ENCODE measurements at regions not wholly inside any gene's neighbourhood (a gene's known extent, or its start where the extent isn't known, plus 50 kb on each side); places are given as distances from the start of the nearest gene placed in this dataset.

- DNase-seq (ENCODE audit: low read depth, low spot score): peak; percentile 91
These were observed 125.3 kb downstream of the TSHZ3 start for GRCh38 chr19:31223740-31224534.

GRCh38 chr19:31220540-31220939 is 128.7 kb downstream of the TSHZ3 start:
- H3K4me3 ChIP-seq (ENCODE audit: low read depth, low read length): no peak overlapping the region
- no peak for TF ChIP-seq CTCF (IDR thresholded peaks at IDR 0.05; ENCODE audit: low read depth, low read length)
- in situ Hi-C loops (cut with HindIII; ENCODE audit: low sequenced_read_pairs): no loop called here
- no peak for DNase-seq (ENCODE audit: low read depth, low spot score)

More at GRCh38 chr19:31223740-31224534, 125.3 kb downstream of the TSHZ3 start:
- H3K4me3 ChIP-seq (ENCODE audit: low read depth, low read length): no peak overlapping the region
- in situ Hi-C loops (cut with HindIII; ENCODE audit: low sequenced_read_pairs): no loop called here
- no peak for TF ChIP-seq CTCF (IDR thresholded peaks at IDR 0.05; ENCODE audit: low read depth, low read length)

GRCh38 chr19:31214997-31215396 is 134.2 kb downstream of the TSHZ3 start:
- TF ChIP-seq CTCF (IDR thresholded peaks at IDR 0.05; ENCODE audit: low read depth, low read length): no peak
- H3K4me3 ChIP-seq (ENCODE audit: low read depth, low read length): no peak overlapping the region
- peak; percentile 36 for DNase-seq (ENCODE audit: low read depth, low spot score)
- in situ Hi-C loops (cut with HindIII; ENCODE audit: low sequenced_read_pairs): no loop called here

- in situ Hi-C loops (cut with HindIII; ENCODE audit: low sequenced_read_pairs): no loop called here
- no peak for TF ChIP-seq CTCF (IDR thresholded peaks at IDR 0.05; ENCODE audit: low read depth, low read length)
- no peak overlapping the region for H3K4me3 ChIP-seq (ENCODE audit: low read depth, low read length)
- peak; percentile 100 for DNase-seq (ENCODE audit: low read depth, low spot score)
These were observed 135.2 kb downstream of the TSHZ3 start for GRCh38 chr19:31214086-31214485.

- no peak overlapping the region for H3K4me3 ChIP-seq (ENCODE audit: low read depth, low read length)
- no peak for TF ChIP-seq CTCF (IDR thresholded peaks at IDR 0.05; ENCODE audit: low read depth, low read length)
- no peak for DNase-seq (ENCODE audit: low read depth, low spot score)
- in situ Hi-C loops (cut with HindIII; ENCODE audit: low sequenced_read_pairs): no loop called here
These were observed 138.1 kb downstream of the TSHZ3 start for GRCh38 chr19:31211088-31211487.

- TF ChIP-seq CTCF (IDR thresholded peaks at IDR 0.05; ENCODE audit: low read depth, low read length): no peak
- DNase-seq (ENCODE audit: low read depth, low spot score): no peak
- in situ Hi-C loops (cut with HindIII; ENCODE audit: low sequenced_read_pairs): no loop called here
- no peak overlapping the region for H3K4me3 ChIP-seq (ENCODE audit: low read depth, low read length)
These were observed 143.2 kb downstream of the TSHZ3 start for GRCh38 chr19:31205887-31206518.

Data from astrocyte of the spinal cord (primary cell).